ENCODE measurements at regions not wholly inside any gene's neighbourhood (a gene's known extent, or its start where the extent isn't known, plus 50 kb on each side); places are given as distances from the start of the nearest gene placed in this dataset.

GRCh38 chr4:106671716-106672115 is 303.1 kb upstream of the GIMD1 start (continued):
- TF ChIP-seq, protein P1, sequence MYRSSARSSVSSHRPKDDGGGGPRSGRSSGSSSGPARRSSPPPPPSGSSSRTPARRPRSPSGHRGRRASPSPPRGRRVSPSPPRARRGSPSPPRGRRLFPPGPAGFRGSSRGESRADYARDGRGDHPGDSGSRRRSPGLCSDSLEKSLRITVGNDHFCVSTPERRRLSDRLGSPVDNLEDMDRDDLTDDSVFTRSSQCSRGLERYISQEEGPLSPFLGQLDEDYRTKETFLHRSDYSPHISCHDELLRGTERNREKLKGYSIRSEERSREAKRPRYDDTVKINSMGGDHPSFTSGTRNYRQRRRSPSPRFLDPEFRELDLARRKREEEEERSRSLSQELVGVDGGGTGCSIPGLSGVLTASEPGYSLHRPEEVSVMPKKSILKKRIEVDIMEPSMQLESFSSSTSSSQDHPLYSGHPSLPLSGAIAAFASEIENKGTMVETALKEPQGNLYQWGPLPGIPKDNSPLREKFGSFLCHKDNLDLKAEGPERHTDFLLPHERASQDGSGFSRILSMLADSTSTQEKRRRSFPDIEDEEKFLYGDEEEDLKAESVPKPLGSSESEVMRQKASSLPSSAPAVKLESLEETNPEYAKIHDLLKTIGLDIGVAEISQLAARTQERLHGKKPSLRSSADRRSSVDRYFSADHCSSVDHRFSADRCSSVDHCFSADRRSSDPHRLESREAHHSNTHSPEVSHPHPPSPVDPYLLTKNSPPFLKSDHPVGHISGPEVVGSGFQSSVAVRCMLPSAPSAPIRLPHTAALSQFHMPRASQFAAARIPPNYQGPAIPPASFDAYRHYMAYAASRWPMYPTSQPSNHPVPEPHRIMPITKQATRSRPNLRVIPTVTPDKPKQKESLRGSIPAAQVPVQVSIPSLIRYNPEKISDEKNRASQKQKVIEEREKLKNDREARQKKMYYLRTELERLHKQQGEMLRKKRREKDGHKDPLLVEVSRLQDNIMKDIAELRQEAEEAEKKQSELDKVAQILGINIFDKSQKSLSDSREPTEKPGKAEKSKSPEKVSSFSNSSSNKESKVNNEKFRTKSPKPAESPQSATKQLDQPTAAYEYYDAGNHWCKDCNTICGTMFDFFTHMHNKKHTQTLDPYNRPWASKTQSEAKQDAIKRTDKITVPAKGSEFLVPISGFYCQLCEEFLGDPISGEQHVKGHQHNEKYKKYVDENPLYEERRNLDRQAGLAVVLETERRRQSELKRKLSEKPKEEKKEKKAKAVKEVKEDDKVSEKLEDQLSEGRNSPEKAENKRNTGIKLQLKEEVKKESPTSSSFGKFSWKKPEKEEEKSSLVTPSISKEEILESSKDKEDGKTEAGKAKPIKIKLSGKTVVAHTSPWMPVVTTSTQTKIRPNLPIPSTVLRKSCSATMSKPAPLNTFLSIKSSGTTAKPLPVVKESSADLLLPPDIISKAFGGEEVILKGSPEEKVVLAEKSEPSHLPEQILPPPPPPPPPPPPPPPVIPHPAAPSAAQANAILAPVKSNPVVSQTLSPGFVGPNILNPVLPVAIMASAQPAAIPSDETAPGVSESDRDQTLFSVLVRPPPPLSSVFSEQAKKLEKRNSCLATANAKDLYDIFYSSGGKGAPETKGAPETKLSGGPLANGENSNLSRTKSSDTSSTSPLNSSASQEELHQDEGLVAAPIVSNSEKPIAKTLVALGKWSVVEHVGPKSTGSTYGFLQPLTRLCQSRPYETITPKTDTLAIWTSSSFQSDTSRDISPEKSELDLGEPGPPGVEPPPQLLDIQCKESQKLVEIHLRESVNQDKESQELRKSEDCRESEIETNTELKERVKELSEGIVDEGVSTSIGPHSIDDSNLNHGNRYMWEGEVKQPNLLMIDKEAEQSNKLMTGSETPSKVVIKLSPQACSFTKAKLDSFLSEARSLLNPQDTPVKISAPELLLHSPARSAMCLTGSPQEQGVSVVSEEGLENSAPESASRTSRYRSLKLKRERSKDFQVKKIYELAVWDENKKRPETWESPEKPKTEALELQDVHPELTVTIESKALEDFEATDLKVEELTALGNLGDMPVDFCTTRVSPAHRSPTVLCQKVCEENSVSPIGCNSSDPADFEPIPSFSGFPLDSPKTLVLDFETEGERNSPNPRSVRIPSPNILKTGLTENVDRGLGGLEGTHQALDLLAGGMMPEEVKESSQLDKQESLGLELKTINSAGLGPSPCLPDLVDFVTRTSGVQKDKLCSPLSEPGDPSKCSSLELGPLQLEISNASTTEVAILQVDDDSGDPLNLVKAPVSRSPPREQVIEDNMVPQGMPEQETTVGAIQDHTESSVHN (IDR thresholded peaks at IDR 0.05; ENCODE audit: borderline replicate concordance in 1 of 2, low read depth in 1 of 2) = no peak
- TF ChIP-seq CBX8 (IDR thresholded peaks at IDR 0.05; ENCODE audit: borderline replicate concordance, extremely low read depth, low read depth, low read length, poor library complexity, severe bottlenecking) = no peak
- no peak for TF ChIP-seq MYBL2 (IDR thresholded peaks at IDR 0.05; ENCODE audit: low read depth)
- no peak for TF ChIP-seq MYBL2 (CRISPR knock-in tag; IDR thresholded peaks at IDR 0.05; ENCODE audit: borderline replicate concordance)
